SU-DHL-6 (cell line): ENCODE measurements at regions not wholly inside any gene's neighbourhood (a gene's known extent, or its start where the extent isn't known, plus 50 kb on each side); places are given as distances from the start of the nearest gene placed in this dataset.

Experiments
- H2AFZ ChIP-seq: fragments of 200-600 bp; sonication (generic); 2 replicates; pipeline ENCODE4 v1.6.1; 2014; ENCODE audit warnings: low read depth, mild to moderate bottlenecking, moderate library complexity, mixed read lengths, antibody characterized with exemption, low read length; ENCODE audit not compliant: severe bottlenecking
- H3F3A ChIP-seq: fragments of 200-600 bp; shearing (Covaris generic); 2 replicates; pipeline ENCODE4 v1.6.0; 2016; ENCODE audit warnings: antibody characterized with exemption, mild to moderate bottlenecking; ENCODE audit not compliant: insufficient read depth
- H3K27ac ChIP-seq: fragments of 200-600 bp; sonication (generic); 2 replicates; pipeline ENCODE4 v1.5.1; 2016; ENCODE audit warnings: low read depth, mild to moderate bottlenecking, low read length, moderate library complexity, mixed read lengths
- H3K27me3 ChIP-seq: fragments of 200-600 bp; sonication (generic), shearing (Covaris generic); 2 replicates; pipeline ENCODE4 v1.6.0; 2014; ENCODE audit warnings: mild to moderate bottlenecking, low read length
- H3K36me3 ChIP-seq: fragments of 200-600 bp; sonication (generic); 2 replicates; pipeline ENCODE4 v1.6.1; 2014; ENCODE audit warnings: mild to moderate bottlenecking, low read length, mixed read lengths
- H3K4me2 ChIP-seq: fragments of 300-600, 200-600 bp; shearing (Covaris generic), sonication (generic); 2 replicates; pipeline ENCODE4 v1.6.0; 2014; ENCODE audit warnings: low read length, low read depth, mild to moderate bottlenecking; ENCODE audit not compliant: poor library complexity, severe bottlenecking
- H3K4me3 ChIP-seq: fragments of 200-600 bp; sonication (generic); 2 replicates; pipeline ENCODE4 v1.5.1; 2014; ENCODE audit warnings: antibody characterized with exemption, low read length, mild to moderate bottlenecking, mixed read lengths; ENCODE audit not compliant: insufficient read depth, poor library complexity, severe bottlenecking
- H3K79me2 ChIP-seq: fragments of 200-600 bp; sonication (generic); 2 replicates; pipeline ENCODE4 v1.6.1; 2014; ENCODE audit warnings: mild to moderate bottlenecking, low read length, moderate library complexity; ENCODE audit not compliant: insufficient read depth
- H3K9ac ChIP-seq: fragments of 200-600 bp; sonication (generic); 2 replicates; pipeline ENCODE4 v1.7.0; 2014; ENCODE audit warnings: mild to moderate bottlenecking, low read length
- H3K9me2 ChIP-seq: fragments of 200-600 bp; sonication (generic); replicated peaks from 2 replicates; pipeline ENCODE4 v1.6.1; 2014; ENCODE audit warnings: low read length; ENCODE audit not compliant: insufficient read depth
- H3K9me3 ChIP-seq: fragments of 200-600 bp; sonication (generic); 2 replicates; pipeline ENCODE4 v1.6.1; 2014; ENCODE audit warnings: low read length, mixed read lengths; ENCODE audit not compliant: insufficient read depth
- H4K20me1 ChIP-seq: fragments of 200-600 bp; sonication (generic); 2 replicates; pipeline ENCODE4 v1.6.1; 2014; ENCODE audit warnings: low read depth, mild to moderate bottlenecking, antibody characterized with exemption, low read length, moderate library complexity, mixed read lengths
- CTCF ChIP-seq: fragments of 200-600 bp; sonication (generic); IDR thresholded peaks from one replicate; pipeline ENCODE4 v1.5.1; 2017; ENCODE audit warnings: antibody characterized with exemption, mild to moderate bottlenecking, low read length, moderate library complexity; ENCODE audit not compliant: insufficient read depth, poor library complexity, severe bottlenecking
- EZH2phosphoT487 ChIP-seq: fragments of 200-600 bp; sonication (generic), shearing (Covaris generic); conservative IDR thresholded peaks from 2 replicates; pipeline ENCODE4 v1.6.1; 2018; ENCODE audit warnings: mild to moderate bottlenecking, antibody characterized with exemption, low read length, moderate library complexity, mixed read lengths

DNA sequence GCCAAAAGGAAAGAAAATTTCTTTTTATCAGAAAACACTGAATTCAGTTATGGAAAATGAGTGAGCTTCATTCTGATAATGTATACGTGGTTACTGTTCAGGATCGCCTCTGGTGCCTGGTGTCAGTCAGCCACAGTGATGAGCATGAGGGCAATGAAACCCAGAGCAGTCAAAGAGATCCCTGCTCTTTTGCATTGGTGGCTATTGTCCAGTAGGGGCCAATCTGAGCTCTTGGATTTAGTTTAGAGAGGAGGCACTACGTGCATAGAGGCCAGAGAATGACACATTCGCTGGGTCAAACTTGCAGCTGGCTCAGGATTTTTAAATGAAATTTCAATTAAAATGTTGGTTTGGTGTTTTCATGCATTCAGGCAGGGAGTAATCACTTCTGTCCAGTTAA lies 522.9 kb downstream of the TMEM182 start:
- no peaks in the 10 kb centered on the region for H4K20me1 ChIP-seq
- no peak overlapping the region for H3K9ac ChIP-seq
- H3K36me3 ChIP-seq: no peaks in the 10 kb centered on the region
- H3K4me2 ChIP-seq: no peak overlapping the region
- no peaks in the 10 kb centered on the region for H3F3A ChIP-seq
- H2AFZ ChIP-seq: no peak overlapping the region
- H3K9me3 ChIP-seq: no peaks in the 10 kb centered on the region
- H3K27me3 ChIP-seq: no peaks in the 10 kb centered on the region
- H3K9me2 ChIP-seq: no peaks in the 10 kb centered on the region
- TF ChIP-seq EZH2phosphoT487 (no peak), CTCF (no peak)
- H3K4me3 ChIP-seq: no peak overlapping the region
- H3K27ac ChIP-seq: no peak overlapping the region
- no peaks in the 10 kb centered on the region for H3K79me2 ChIP-seq

DNA sequence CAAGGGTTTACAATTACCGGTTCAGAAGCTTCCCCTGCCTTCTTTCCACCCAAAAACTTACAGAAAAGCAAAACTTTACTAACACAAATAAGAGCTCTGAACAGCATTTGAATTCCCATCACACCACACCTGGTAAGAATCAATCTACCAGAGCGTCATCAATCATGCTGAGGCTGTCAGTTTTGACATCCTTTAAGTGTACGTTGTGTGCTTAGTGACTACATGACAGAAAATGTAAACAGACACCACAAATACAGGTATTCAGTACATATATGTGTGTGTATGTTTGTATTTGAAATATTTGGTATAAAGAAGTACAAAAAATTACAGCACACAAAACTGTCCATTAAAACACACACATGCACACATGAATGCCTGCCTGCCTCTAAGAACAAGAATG lies 523.5 kb downstream of the TMEM182 start:
- no peaks in the 10 kb centered on the region for H3K9me3 ChIP-seq
- no peaks in the 10 kb centered on the region for H4K20me1 ChIP-seq
- TF ChIP-seq EZH2phosphoT487 (no peak), CTCF (no peak)
- no peaks in the 10 kb centered on the region for H3K27me3 ChIP-seq
- no peak overlapping the region for H3K4me3 ChIP-seq
- no peaks in the 10 kb centered on the region for H3F3A ChIP-seq
- H3K9me2 ChIP-seq: no peaks in the 10 kb centered on the region
- H3K36me3 ChIP-seq: no peaks in the 10 kb centered on the region
- no peaks in the 10 kb centered on the region for H3K79me2 ChIP-seq
- H3K4me2 ChIP-seq: no peak overlapping the region
- H2AFZ ChIP-seq: no peak overlapping the region
- H3K9ac ChIP-seq: no peak overlapping the region
- no peak overlapping the region for H3K27ac ChIP-seq

- TF ChIP-seq CTCF (no peak), EZH2phosphoT487 (no peak)
- no peaks in the 10 kb centered on the region for H3K27me3 ChIP-seq
- H3K9me3 ChIP-seq: no peaks in the 10 kb centered on the region
- no peaks in the 10 kb centered on the region for H3F3A ChIP-seq
- no peak overlapping the region for H3K4me2 ChIP-seq
- no peaks in the 10 kb centered on the region for H3K79me2 ChIP-seq
- no peak overlapping the region for H3K9ac ChIP-seq
- H2AFZ ChIP-seq: no peak overlapping the region
- no peak overlapping the region for H3K4me3 ChIP-seq
- H3K36me3 ChIP-seq: no peaks in the 10 kb centered on the region
- H4K20me1 ChIP-seq: no peaks in the 10 kb centered on the region
- no peak overlapping the region for H3K27ac ChIP-seq
- H3K9me2 ChIP-seq: no peaks in the 10 kb centered on the region
Observed at GRCh38 chr2:103287746-103288145, 525.9 kb downstream of the TMEM182 start.

DNA sequence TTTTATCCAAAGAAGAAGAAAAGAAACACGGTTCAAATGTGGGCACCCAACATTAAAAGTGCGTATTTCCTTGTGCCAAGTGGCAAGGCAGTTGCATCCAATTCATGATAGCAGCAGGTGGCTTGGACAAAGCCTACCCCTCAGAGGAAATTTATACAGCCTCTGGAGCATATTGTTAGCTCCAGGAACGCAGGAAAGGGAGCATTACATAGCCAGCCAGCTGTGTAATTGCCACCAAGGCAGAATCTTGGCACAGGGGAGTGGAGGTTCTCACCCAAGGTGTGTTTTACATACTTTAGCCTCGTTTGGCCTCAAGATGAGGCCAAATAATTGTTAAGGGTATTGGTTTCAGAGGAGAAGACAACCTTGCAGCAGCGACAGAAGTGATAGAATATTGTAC lies 526.9 kb downstream of the TMEM182 start:
- H2AFZ ChIP-seq: no peak overlapping the region

More for the DNA sequence above, 526.9 kb downstream of the TMEM182 start:
- H3K4me3 ChIP-seq: no peak overlapping the region
- no peaks in the 10 kb centered on the region for H3K27me3 ChIP-seq
- no peaks in the 10 kb centered on the region for H3F3A ChIP-seq
- no peaks in the 10 kb centered on the region for H4K20me1 ChIP-seq
- no peak for TF ChIP-seq CTCF
- no peak for TF ChIP-seq EZH2phosphoT487
- H3K4me2 ChIP-seq: no peak overlapping the region
- H3K27ac ChIP-seq: no peak overlapping the region
- no peaks in the 10 kb centered on the region for H3K36me3 ChIP-seq
- H3K9me3 ChIP-seq: no peaks in the 10 kb centered on the region
- H3K9me2 ChIP-seq: no peaks in the 10 kb centered on the region
- H3K79me2 ChIP-seq: no peaks in the 10 kb centered on the region
- H3K9ac ChIP-seq: no peak overlapping the region
